GM21576 (cell line): ENCODE measurements at regions not wholly inside any gene's neighbourhood (a gene's known extent, or its start where the extent isn't known, plus 50 kb on each side); places are given as distances from the start of the nearest gene placed in this dataset.

Source experiments
- ATAC-seq: cut with Tn5 transposase; IDR thresholded peaks from one replicate; pipeline ENCODE4 v1.9.1; 2021; ENCODE audit warnings: mild to moderate bottlenecking, moderate library complexity; ENCODE audit not compliant: unreplicated experiment

- no peak for ATAC-seq
Measured at GRCh38 chr21:35360870-35361570, 311.9 kb upstream of the RUNX1 start.

GRCh38 chr21:35359076-35359475, 310.0 kb upstream of the RUNX1 start:
- ATAC-seq = no peak

- ATAC-seq = no peak
Measured at GRCh38 chr21:35358008-35358407, 308.9 kb upstream of the RUNX1 start.

- ATAC-seq = no peak
Measured at GRCh38 chr21:35357041-35357780, 308.1 kb upstream of the RUNX1 start.

- no peak for ATAC-seq
Measured at GRCh38 chr21:35354078-35354477, 305.0 kb upstream of the RUNX1 start.

GRCh38 chr21:35352793-35353192, 303.7 kb upstream of the RUNX1 start:
- no peak for ATAC-seq

GRCh38 chr21:35352066-35352770, 303.1 kb upstream of the RUNX1 start:
- no peak for ATAC-seq

GRCh38 chr21:35351434-35351833, 302.3 kb upstream of the RUNX1 start:
- ATAC-seq = no peak

GRCh38 chr21:35350965-35351364, 301.9 kb upstream of the RUNX1 start:
- ATAC-seq = no peak

GRCh38 chr21:35349376-35350080, 300.4 kb upstream of the RUNX1 start:
- ATAC-seq = no peak

- no peak for ATAC-seq
Measured at GRCh38 chr21:35348686-35349085, 299.6 kb upstream of the RUNX1 start.

- no peak for ATAC-seq
Measured at GRCh38 chr21:35346697-35347096, 297.6 kb upstream of the RUNX1 start.

- no peak for ATAC-seq
Measured at GRCh38 chr21:35345954-35346353, 296.9 kb upstream of the RUNX1 start.

GRCh38 chr21:35344582-35344981, 295.5 kb upstream of the RUNX1 start:
- no peak for ATAC-seq

- no peak for ATAC-seq
Measured at GRCh38 chr21:35343046-35343819, 294.1 kb upstream of the RUNX1 start.

- peak; percentile 81 for ATAC-seq
Measured at GRCh38 chr21:35342440-35342839, 293.3 kb upstream of the RUNX1 start.

GRCh38 chr21:35340273-35340672, 291.2 kb upstream of the RUNX1 start:
- ATAC-seq = no peak

- no peak for ATAC-seq
Measured at GRCh38 chr21:35338881-35339632, 290.0 kb upstream of the RUNX1 start.

GRCh38 chr21:35338281-35338680, 289.2 kb upstream of the RUNX1 start:
- ATAC-seq = no peak

GRCh38 chr21:35337573-35337972, 288.5 kb upstream of the RUNX1 start:
- no peak for ATAC-seq
